Fibroblast of lung (primary cell): ENCODE measurements at regions not wholly inside any gene's neighbourhood (a gene's known extent, or its start where the extent isn't known, plus 50 kb on each side); places are given as distances from the start of the nearest gene placed in this dataset.
"Not testable (repeated sequence)": the region's sequence is repeated elsewhere in the genome, so short reads cannot be mapped to it uniquely, and the experiment has no call there.

ENCODE experiments used
- DNase-seq, 2 donors: peaks; one replicate each; pipeline versions ENCODE4 v3.0.0 to v3.0.0-alpha.2; 2010; ENCODE audit warnings: low read depth in 2 of 2
- H2AFZ ChIP-seq: 2 replicates; pipeline ENCODE4 v1.5.1; 2012; ENCODE audit warnings: low read length, control low read depth, inconsistent platforms
- H3K27ac ChIP-seq: 2 replicates; pipeline ENCODE4 v1.5.1; 2011; ENCODE audit warnings: low read length, control low read depth; ENCODE audit not compliant: insufficient read depth
- H3K27me3 ChIP-seq: 2 replicates; pipeline ENCODE4 v1.5.1; 2011; ENCODE audit warnings: mild to moderate bottlenecking, low read length; ENCODE audit not compliant: control insufficient read depth, insufficient read depth
- H3K36me3 ChIP-seq: 2 replicates; pipeline ENCODE4 v1.5.1; 2011; ENCODE audit warnings: low read length; ENCODE audit not compliant: control insufficient read depth, insufficient read depth
- H3K4me1 ChIP-seq: 2 replicates; pipeline ENCODE4 v1.5.1; 2011; ENCODE audit warnings: low read length; ENCODE audit not compliant: control insufficient read depth, insufficient read depth; ENCODE audit errors: extremely low read depth
- H3K4me2 ChIP-seq: 2 replicates; pipeline ENCODE4 v1.5.1; 2011; ENCODE audit warnings: low read length, control low read depth; ENCODE audit not compliant: insufficient read depth; ENCODE audit errors: extremely low read depth
- H3K4me3 ChIP-seq, 4 experiments: fragments of 200-600 bp in 1 of 4; sonication (generic) in 1 of 4; replicated peaks in 1 of 4; 2 replicates each; pipeline ENCODE4 v1.5.1; 2011 to 2016; ENCODE audit warnings: low read length in 4 of 4, low read depth in 3 of 4, mild to moderate bottlenecking in 3 of 4, control low read depth in 2 of 4, inconsistent platforms in 1 of 4, mixed read lengths in 1 of 4; ENCODE audit not compliant: insufficient read depth in 1 of 4; ENCODE audit errors: control extremely low read depth in 1 of 4
- H3K79me2 ChIP-seq: 2 replicates; pipeline ENCODE4 v1.5.1; 2012; ENCODE audit warnings: mild to moderate bottlenecking, low read length, inconsistent platforms; ENCODE audit not compliant: control insufficient read depth, insufficient read depth
- H3K9ac ChIP-seq: 2 replicates; pipeline ENCODE4 v1.5.1; 2011; ENCODE audit warnings: mild to moderate bottlenecking, low read length, control low read depth; ENCODE audit not compliant: insufficient read depth
- H3K9me3 ChIP-seq: 2 replicates; pipeline ENCODE4 v1.5.1; 2012; ENCODE audit warnings: low read depth, low read length; ENCODE audit not compliant: control insufficient read depth, insufficient read depth
- H4K20me1 ChIP-seq: 2 replicates; pipeline ENCODE4 v1.5.1; 2011; ENCODE audit warnings: low read length; ENCODE audit not compliant: control insufficient read depth, insufficient read depth; ENCODE audit errors: extremely low read depth
- CTCF ChIP-seq, 2 donors: IDR thresholded peaks in 1 of 2; conservative IDR thresholded peaks in 1 of 2; 1 replicate in 1 of 2; 2 replicates in 1 of 2; pipeline ENCODE4 v1.5.1; 2011 to 2012; ENCODE audit warnings: low read length in 2 of 2, control low read depth in 1 of 2, inconsistent platforms in 1 of 2, low read depth in 1 of 2, mild to moderate bottlenecking in 1 of 2
- EZH2 ChIP-seq: IDR thresholded peaks from 2 replicates; pipeline ENCODE4 v1.5.1; 2012; ENCODE audit warnings: low read length, control low read depth, mild to moderate bottlenecking; ENCODE audit errors: missing control alignments

DNA sequence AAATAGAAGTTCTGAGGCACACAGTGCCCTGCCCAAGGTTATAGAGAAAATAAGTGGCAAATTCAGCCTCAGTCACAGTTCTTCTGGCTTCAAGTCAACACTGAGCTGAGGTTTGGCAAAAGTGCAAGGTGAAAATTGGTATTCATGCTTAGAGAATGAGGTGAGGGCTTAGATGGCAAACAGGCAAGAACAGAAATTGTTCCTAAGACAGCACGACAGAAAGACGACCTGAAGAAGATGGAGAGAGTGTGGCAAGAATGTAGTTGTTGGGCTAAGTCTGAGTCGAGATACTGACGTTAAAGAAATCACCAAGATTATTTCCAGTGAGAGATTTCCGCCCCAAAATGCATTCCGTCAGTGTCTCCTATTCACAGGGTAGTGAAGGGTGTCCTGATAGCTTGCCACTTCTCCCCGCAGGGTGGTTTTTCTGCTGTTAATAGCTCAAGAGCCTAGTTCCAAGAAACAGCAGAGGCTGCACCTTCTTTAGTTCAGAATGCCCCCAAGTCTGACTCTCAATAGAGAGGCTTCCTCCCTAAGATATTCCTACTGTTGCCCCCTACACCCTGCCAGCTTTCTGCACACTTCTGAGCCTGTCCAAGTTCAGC is 260.8 kb upstream of the AMIGO2 start:
- peak overlapping the region; percentile 17 for H2AFZ ChIP-seq
- no peaks in the 10 kb centered on the region for H3K79me2 ChIP-seq

GRCh38 chr12:47337581-47337980 is 257.8 kb upstream of the AMIGO2 start:
- no peak for DNase-seq
- H3K79me2 ChIP-seq: no peaks in the 10 kb centered on the region
- H3K9me3 ChIP-seq: no peaks in the 10 kb centered on the region
- no peaks in the 10 kb centered on the region for H4K20me1 ChIP-seq
- H3K4me1 ChIP-seq: no peaks in the 10 kb centered on the region
- no peaks in the 10 kb centered on the region for H3K27me3 ChIP-seq
- no peak overlapping the region for H3K27ac ChIP-seq
- no peak overlapping the region for H3K4me3 ChIP-seq
- TF ChIP-seq CTCF (conservative IDR thresholded peaks at IDR 0.05 in 1 of 2, IDR thresholded peaks at IDR 0.05 in 1 of 2; ENCODE audit: low read depth in 1 of 2, low read length in 2 of 2) (no peak), EZH2 (no peak)
- H2AFZ ChIP-seq: no peak overlapping the region
- H3K9ac ChIP-seq: no peak overlapping the region
- H3K4me2 ChIP-seq: no peak overlapping the region
- no peaks in the 10 kb centered on the region for H3K36me3 ChIP-seq

More for the DNA sequence above, 260.8 kb upstream of the AMIGO2 start:
- no peaks in the 10 kb centered on the region for H4K20me1 ChIP-seq
- TF ChIP-seq CTCF (conservative IDR thresholded peaks at IDR 0.05 in 1 of 2, IDR thresholded peaks at IDR 0.05 in 1 of 2; ENCODE audit: low read depth in 1 of 2, low read length in 2 of 2): no peak
- no peak for TF ChIP-seq EZH2
- H3K36me3 ChIP-seq: no peaks in the 10 kb centered on the region
- DNase-seq: peak in 1 of 2 donors; percentile 72
- no peak overlapping the region for H3K27ac ChIP-seq
- H3K9me3 ChIP-seq: no peaks in the 10 kb centered on the region
- H3K4me3 ChIP-seq: no peak overlapping the region
- H3K4me2 ChIP-seq: no peak overlapping the region
- no peaks in the 10 kb centered on the region for H3K27me3 ChIP-seq
- no peaks in the 10 kb centered on the region for H3K4me1 ChIP-seq
- H3K9ac ChIP-seq: no peak overlapping the region

GRCh38 chr12:47333271-47333858 is 253.6 kb upstream of the AMIGO2 start:
- not testable (repeated sequence) for H3K9me3 ChIP-seq, H3K27me3 ChIP-seq, H4K20me1 ChIP-seq, H3K9ac ChIP-seq, H2AFZ ChIP-seq, H3K4me2 ChIP-seq, H3K4me1 ChIP-seq, H3K36me3 ChIP-seq, DNase-seq, H3K4me3 ChIP-seq, H3K27ac ChIP-seq, H3K79me2 ChIP-seq
